DND-41 (cell line): ENCODE measurements at regions not wholly inside any gene's neighbourhood (a gene's known extent, or its start where the extent isn't known, plus 50 kb on each side); places are given as distances from the start of the nearest gene placed in this dataset.
"Not testable (repeated sequence)": the region's sequence is repeated elsewhere in the genome, so short reads cannot be mapped to it uniquely, and the experiment has no call there.

Experiments used
- CTCF ChIP-seq: IDR thresholded peaks from 2 replicates; pipeline ENCODE4 v1.5.1; 2012; ENCODE audit warnings: borderline replicate concordance, low read length, moderate library complexity, mild to moderate bottlenecking; ENCODE audit not compliant: poor library complexity, severe bottlenecking; ENCODE audit errors: extremely low read depth
- EZH2 ChIP-seq: IDR thresholded peaks from 3 replicates; pipeline ENCODE4 v1.6.1; 2012; ENCODE audit warnings: borderline replicate concordance, low read depth, mild to moderate bottlenecking, moderate library complexity, low read length, inconsistent platforms; ENCODE audit not compliant: severe bottlenecking

- TF ChIP-seq CTCF, EZH2: not testable (repeated sequence)
Observed at GRCh38 chr5:177938767-177939166, 57.3 kb downstream of the PROP1 start.
